H9 (cell line): ENCODE measurements at regions not wholly inside any gene's neighbourhood (a gene's known extent, or its start where the extent isn't known, plus 50 kb on each side); places are given as distances from the start of the nearest gene placed in this dataset.

Experiments
- DNase-seq: peaks from one replicate; pipeline ENCODE4 v3.0.0-alpha.2; 2017
- H2AFZ ChIP-seq: one replicate; pipeline ENCODE4 v1.6.1; 2013; ENCODE audit warnings: mild to moderate bottlenecking, low read length, control low read depth, moderate library complexity
- H2AK5ac ChIP-seq: 2 replicates; pipeline ENCODE4 v1.6.1; 2013; ENCODE audit warnings: low read length, control low read depth, mixed read lengths; ENCODE audit not compliant: insufficient read length
- H2BK120ac ChIP-seq: one replicate; pipeline ENCODE4 v1.6.1; 2013; ENCODE audit warnings: low read depth, mild to moderate bottlenecking, low read length, control low read depth, inconsistent platforms; ENCODE audit not compliant: poor library complexity, severe bottlenecking
- H2BK12ac ChIP-seq: 2 replicates; pipeline ENCODE4 v1.6.1; 2013; ENCODE audit warnings: low read length, control low read depth, mixed read lengths, low read depth; ENCODE audit not compliant: insufficient read length
- H2BK15ac ChIP-seq: 2 replicates; pipeline ENCODE4 v1.6.1; 2013; ENCODE audit warnings: low read depth, low read length, control low read depth
- H2BK20ac ChIP-seq: one replicate; pipeline ENCODE4 v1.6.1; 2013; ENCODE audit warnings: low read depth, mild to moderate bottlenecking, low read length, control low read depth, inconsistent platforms; ENCODE audit not compliant: poor library complexity, severe bottlenecking
- H2BK5ac ChIP-seq: 2 replicates; pipeline ENCODE4 v1.6.1; 2013; ENCODE audit warnings: low read length, control low read depth, mixed read lengths; ENCODE audit not compliant: insufficient read length
- H3K14ac ChIP-seq: 2 replicates; pipeline ENCODE4 v1.6.1; 2013; ENCODE audit warnings: low read length, control low read depth; ENCODE audit not compliant: insufficient read depth
- H3K18ac ChIP-seq: 2 replicates; pipeline ENCODE4 v1.6.1; 2013; ENCODE audit warnings: low read depth, mild to moderate bottlenecking, mixed read lengths, low read length, control low read depth; ENCODE audit not compliant: insufficient read length
- H3K23ac ChIP-seq: 2 replicates; pipeline ENCODE4 v1.6.1; 2013; ENCODE audit warnings: low read length, control low read depth, mixed read lengths, low read depth; ENCODE audit not compliant: insufficient read length
- H3K23me2 ChIP-seq: 2 replicates; pipeline ENCODE4 v1.6.1; 2013; ENCODE audit warnings: low read depth, mild to moderate bottlenecking, mixed read lengths, low read length, control low read depth; ENCODE audit not compliant: insufficient read length, poor library complexity, severe bottlenecking
- H3K27ac ChIP-seq: 2 replicates; pipeline ENCODE4 v1.5.1; 2013; ENCODE audit warnings: low read length, control low read depth, mixed read lengths, low read depth; ENCODE audit not compliant: insufficient read length
- H3K27me3 ChIP-seq: 2 replicates; pipeline ENCODE4 v1.6.1; 2013; ENCODE audit warnings: low read length, control low read depth, inconsistent platforms; ENCODE audit not compliant: insufficient read depth
- H3K4ac ChIP-seq: 2 replicates; pipeline ENCODE4 v1.6.1; 2013; ENCODE audit warnings: low read depth, mild to moderate bottlenecking, control low read depth, inconsistent platforms, low read length, moderate library complexity
- H3K4me1 ChIP-seq: 2 replicates; pipeline ENCODE4 v1.6.1; 2013; ENCODE audit warnings: low read length, control low read depth, inconsistent platforms; ENCODE audit not compliant: insufficient read depth
- H3K4me2 ChIP-seq: 2 replicates; pipeline ENCODE4 v1.6.1; 2013; ENCODE audit warnings: low read length, control low read depth, mixed read lengths; ENCODE audit not compliant: insufficient read length, insufficient read depth
- H3K56ac ChIP-seq: 2 replicates; pipeline ENCODE4 v1.6.1; 2013; ENCODE audit warnings: low read depth, mild to moderate bottlenecking, mixed read lengths, low read length, control low read depth; ENCODE audit not compliant: insufficient read length
- H3K79me1 ChIP-seq: 2 replicates; pipeline ENCODE4 v1.6.1; 2013; ENCODE audit warnings: low read depth, mild to moderate bottlenecking, moderate library complexity, low read length, control low read depth, inconsistent platforms; ENCODE audit not compliant: insufficient read depth, poor library complexity, severe bottlenecking
- H3K79me2 ChIP-seq: 2 replicates; pipeline ENCODE4 v1.6.1; 2013; ENCODE audit warnings: low read length, control low read depth, inconsistent platforms; ENCODE audit not compliant: insufficient read depth
- H3K9ac ChIP-seq: 2 replicates; pipeline ENCODE4 v1.6.1; 2013; ENCODE audit warnings: low read length, control low read depth, mixed read lengths; ENCODE audit not compliant: insufficient read length; ENCODE audit errors: extremely low read depth
- H3K9me3 ChIP-seq: one replicate; pipeline ENCODE4 v1.6.1; 2013; ENCODE audit warnings: low read depth, low read length, inconsistent platforms; ENCODE audit not compliant: control insufficient read depth
- H3T11ph ChIP-seq: one replicate; pipeline ENCODE4 v1.6.1; 2013; ENCODE audit warnings: mild to moderate bottlenecking, low read length, control low read depth, inconsistent platforms
- H4K20me1 ChIP-seq: one replicate; pipeline ENCODE4 v1.6.1; 2013; ENCODE audit not compliant: control insufficient read depth, insufficient read length, insufficient read depth
- H4K5ac ChIP-seq: 2 replicates; pipeline ENCODE4 v1.6.1; 2013; ENCODE audit warnings: low read depth, mild to moderate bottlenecking, mixed read lengths, low read length, control low read depth; ENCODE audit not compliant: insufficient read length
- H4K8ac ChIP-seq: replicated peaks from 2 replicates; pipeline ENCODE4 v1.6.1; 2013; ENCODE audit warnings: low read length, control low read depth, mixed read lengths, low read depth; ENCODE audit not compliant: insufficient read length
- H4K91ac ChIP-seq: 2 replicates; pipeline ENCODE4 v1.6.1; 2013; ENCODE audit warnings: low read depth, mild to moderate bottlenecking, moderate library complexity, mixed read lengths, low read length, control low read depth; ENCODE audit not compliant: insufficient read length
- H3K27ac Mint-ChIP-seq, 3 experiments: 2 replicates in 2 of 3; 3 replicates in 1 of 3; pipeline ENCODE4 v1.8.0; 2020 to 2021; ENCODE audit warnings: mixed read lengths in 3 of 3, mild to moderate bottlenecking in 1 of 3, moderate library complexity in 1 of 3
- H3K27me3 Mint-ChIP-seq: 2 replicates; pipeline ENCODE4 v1.8.0; 2021; ENCODE audit warnings: low read depth, mild to moderate bottlenecking, moderate library complexity, mixed read lengths
- H3K36me3 Mint-ChIP-seq, 3 experiments: 2 replicates in 2 of 3; 3 replicates in 1 of 3; pipeline ENCODE4 v1.8.0; 2020 to 2021; ENCODE audit warnings: low read depth in 3 of 3, mixed read lengths in 3 of 3; ENCODE audit not compliant: insufficient read depth in 1 of 3
- H3K4me1 Mint-ChIP-seq, 2 experiments: 2 replicates each; pipeline ENCODE4 v1.8.0; 2020; ENCODE audit warnings: mixed read lengths in 2 of 2
- H3K4me3 Mint-ChIP-seq, 2 experiments: 2 replicates in 1 of 2; 3 replicates in 1 of 2; pipeline ENCODE4 v1.8.0; 2020 to 2021; ENCODE audit warnings: mild to moderate bottlenecking in 2 of 2, mixed read lengths in 2 of 2, moderate library complexity in 1 of 2
- H3K9me3 Mint-ChIP-seq, 2 experiments: 2 replicates in 1 of 2; 3 replicates in 1 of 2; pipeline ENCODE4 v1.8.0; 2020; ENCODE audit warnings: mild to moderate bottlenecking in 2 of 2, mixed read lengths in 2 of 2, moderate library complexity in 1 of 2
- CTCF ChIP-seq: fragments of 200-600 bp; sonication (generic); conservative IDR thresholded peaks from 3 replicates; pipeline ENCODE4 v1.8.0; 2021; ENCODE audit warnings: antibody characterized with exemption, mild to moderate bottlenecking
- WGBS: extraction: QIAGEN DNeasy Blood & Tissue Kit; methylation state at CpG from one replicate; pipeline ENCODE4 v1.1.7; 2013; ENCODE audit warnings: missing lambda C conversion rate, low lambda C conversion rate, mixed read lengths; ENCODE audit not compliant: insufficient read length; ENCODE audit errors: extremely low coverage; 5-methylcytosine and 5-hydroxymethylcytosine counted together

DNA sequence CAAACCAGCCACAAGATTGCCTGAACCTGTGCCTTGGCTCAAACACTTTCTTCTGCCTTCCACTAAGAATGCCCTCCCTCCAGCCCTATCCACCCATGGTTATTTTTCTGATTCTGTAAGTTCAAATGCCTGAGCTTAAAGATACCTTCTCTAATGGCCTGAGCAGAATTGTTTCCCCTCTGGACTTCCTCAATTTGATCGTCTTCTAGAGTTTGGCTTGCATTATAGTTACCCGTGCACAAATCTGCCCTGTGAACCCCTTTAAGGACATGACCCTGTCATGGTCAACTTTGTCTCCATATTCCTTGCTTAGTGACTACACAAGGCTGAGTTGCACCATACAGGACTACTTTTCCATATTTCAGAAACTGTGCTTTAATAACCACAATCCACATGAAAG, 481.0 kb downstream of the FOXO1 start:
- Mint-ChIP-seq H3K27me3 (peaks cover 4% of the 10 kb centered on the region), H3K36me3 (no peaks in the 10 kb centered on the region), H3K4me1 (peaks cover 20 to 26% of the 10 kb centered on the region in 2 experiments), H3K4me3 (no peak overlapping the region), H3K9me3 (no peaks in the 10 kb centered on the region), H3K27ac (no peak overlapping the region)
- H3K79me2 ChIP-seq = no peaks in the 10 kb centered on the region
- no peak overlapping the region for H2BK20ac ChIP-seq
- H3K23me2 ChIP-seq = no peaks in the 10 kb centered on the region
- no peak overlapping the region for H2BK5ac ChIP-seq
- no peak overlapping the region for H2BK15ac ChIP-seq
- no peaks in the 10 kb centered on the region for H3K9me3 ChIP-seq
- H4K8ac ChIP-seq = no peak overlapping the region
- H3K79me1 ChIP-seq = no peaks in the 10 kb centered on the region
- no peak for DNase-seq
- no peak overlapping the region for H3K23ac ChIP-seq
- H3K4me2 ChIP-seq = no peak overlapping the region
- WGBS = no CpG with 5 or more reads among the region's 2 CpGs
- H3K27me3 ChIP-seq = no peaks in the 10 kb centered on the region
- H3K9ac ChIP-seq = no peak overlapping the region
- no peak overlapping the region for H3K18ac ChIP-seq
- H4K5ac ChIP-seq = no peak overlapping the region
- no peak overlapping the region for H2BK120ac ChIP-seq
- peaks cover 4% of the 10 kb centered on the region; the same call in 1 of the 2 replicates for H3K4me1 ChIP-seq
- H2BK12ac ChIP-seq = no peak overlapping the region
- no peak overlapping the region for H3K56ac ChIP-seq
- TF ChIP-seq CTCF = no peak
- no peak overlapping the region for H3K4ac ChIP-seq
- H3T11ph ChIP-seq = no peak overlapping the region
- no peaks in the 10 kb centered on the region for H4K20me1 ChIP-seq
- H2AFZ ChIP-seq = no peak overlapping the region
- H2AK5ac ChIP-seq = no peak overlapping the region
- H3K14ac ChIP-seq = no peak overlapping the region
- H3K27ac ChIP-seq = no peak overlapping the region
- H4K91ac ChIP-seq = no peak overlapping the region
